Psoas muscle (tissue), 7 donors: ENCODE measurements at regions not wholly inside any gene's neighbourhood (a gene's known extent, or its start where the extent isn't known, plus 50 kb on each side); places are given as distances from the start of the nearest gene placed in this dataset.

Experiments used
- ATAC-seq, 4 donors: fragments of 200-7000 bp; cut with Tn5 transposase; one replicate each; pipeline ENCODE4 v1.9.1; 2020; ENCODE audit warnings: moderate library complexity in 3 of 4, mild to moderate bottlenecking in 2 of 4
- DNase-seq, 2 donors: peaks; one replicate each; pipeline ENCODE4 v3.0.0-alpha.2; 2020
- H3K27ac ChIP-seq: fragments of 200-600 bp; one replicate; pipeline ENCODE4 v1.8.0; 2022
- H3K27me3 ChIP-seq, 3 donors: fragments of 200-600 bp in 1 of 3; one replicate each; pipeline versions ENCODE4 v1.6.1 to v1.8.0; 2013 to 2022; ENCODE audit warnings: low read length in 2 of 3, mild to moderate bottlenecking in 2 of 3, moderate library complexity in 1 of 3; ENCODE audit not compliant: insufficient read depth in 3 of 3
- H3K36me3 ChIP-seq, 2 donors: fragments of 200-600 bp in 1 of 2; one replicate each; pipeline versions ENCODE4 v1.6.1 to v1.8.0; 2013 to 2022; ENCODE audit warnings: low read depth in 1 of 2, mild to moderate bottlenecking in 1 of 2, moderate library complexity in 1 of 2; ENCODE audit not compliant: insufficient read depth in 1 of 2
- H3K4me1 ChIP-seq: fragments of 200-600 bp; one replicate; pipeline ENCODE4 v1.8.0; 2022
- H3K4me3 ChIP-seq: fragments of 200-600 bp; one replicate; pipeline ENCODE4 v1.8.0; 2022; ENCODE audit warnings: mild to moderate bottlenecking
- H3K9me3 ChIP-seq: fragments of 200-600 bp; one replicate; pipeline ENCODE4 v1.8.0; 2022
- WGBS, 3 donors: extraction: QIAGEN DNeasy Blood & Tissue Kit; methylation state at CpG; one replicate each; pipeline versions ENCODE4 v1.1.6 to v1.1.7; 2013; 5-methylcytosine and 5-hydroxymethylcytosine counted together
- intact Hi-C, 2 donors: fragments of 100-400 bp; cut with DNase I; formaldehyde crosslinking; loops; one replicate each; pipeline versions ENCODE4 v1.11.0 to v1.14.2; 2022
- TF ChIP-seq, protein P1 (sequence below): fragments of 200-600 bp; IDR thresholded peaks from one replicate; pipeline ENCODE4 v1.8.0; 2022; ENCODE audit warnings: antibody characterized with exemption
- donor health status: healthy with polysubstance abuse.
- donor health status: DM: no; HTN: no; CAD: no; lungs with moderate emphysema.
- donor health status: Bipolar disorder and iron deficiency.
- donor health status: healthy.
- donor health status: DM: yes; HTN: yes; CAD: no.
- donor health status: DM: no; HTN: no; CAD: no.
- donor health status: DM: yes; HTN: yes; CAD: no.

DNA sequence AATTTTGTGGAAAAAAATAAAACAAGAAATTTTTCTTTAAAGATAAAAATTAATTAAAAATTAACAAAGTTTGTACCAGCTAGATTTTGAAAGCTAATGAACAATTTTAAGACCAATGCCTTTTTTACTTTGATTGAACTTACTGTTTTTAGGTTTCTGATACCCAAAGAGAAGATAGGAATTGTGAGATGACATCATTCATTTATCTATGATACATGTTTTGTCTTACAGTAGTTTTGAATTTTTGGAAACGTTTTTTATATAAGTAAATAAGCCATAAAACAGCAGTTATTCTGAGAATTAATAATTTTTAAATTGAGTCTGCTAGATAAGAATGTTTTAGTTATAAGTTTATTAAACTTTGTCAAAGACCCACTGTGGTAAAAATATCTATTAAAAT is 65.0 kb upstream of the GPR174 start:
- Histone ChIP-seq H3K27me3 (no peaks in the 10 kb centered on the region), H3K4me3 (no peak overlapping the region), H3K4me1 (peaks cover 4% of the 10 kb centered on the region), H3K36me3 (no peaks in the 10 kb centered on the region), H3K27ac (no peak overlapping the region), H3K9me3 (no peaks in the 10 kb centered on the region)
- TF ChIP-seq, protein P1, sequence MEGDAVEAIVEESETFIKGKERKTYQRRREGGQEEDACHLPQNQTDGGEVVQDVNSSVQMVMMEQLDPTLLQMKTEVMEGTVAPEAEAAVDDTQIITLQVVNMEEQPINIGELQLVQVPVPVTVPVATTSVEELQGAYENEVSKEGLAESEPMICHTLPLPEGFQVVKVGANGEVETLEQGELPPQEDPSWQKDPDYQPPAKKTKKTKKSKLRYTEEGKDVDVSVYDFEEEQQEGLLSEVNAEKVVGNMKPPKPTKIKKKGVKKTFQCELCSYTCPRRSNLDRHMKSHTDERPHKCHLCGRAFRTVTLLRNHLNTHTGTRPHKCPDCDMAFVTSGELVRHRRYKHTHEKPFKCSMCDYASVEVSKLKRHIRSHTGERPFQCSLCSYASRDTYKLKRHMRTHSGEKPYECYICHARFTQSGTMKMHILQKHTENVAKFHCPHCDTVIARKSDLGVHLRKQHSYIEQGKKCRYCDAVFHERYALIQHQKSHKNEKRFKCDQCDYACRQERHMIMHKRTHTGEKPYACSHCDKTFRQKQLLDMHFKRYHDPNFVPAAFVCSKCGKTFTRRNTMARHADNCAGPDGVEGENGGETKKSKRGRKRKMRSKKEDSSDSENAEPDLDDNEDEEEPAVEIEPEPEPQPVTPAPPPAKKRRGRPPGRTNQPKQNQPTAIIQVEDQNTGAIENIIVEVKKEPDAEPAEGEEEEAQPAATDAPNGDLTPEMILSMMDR, result no peak
- 24 to 56% (median 39%) methylated on average over 1 of the region's 1 CpG for WGBS, 3 donors
- ATAC-seq, result no peak
- no peak for DNase-seq
- intact Hi-C loops, result no loop called here

DNA sequence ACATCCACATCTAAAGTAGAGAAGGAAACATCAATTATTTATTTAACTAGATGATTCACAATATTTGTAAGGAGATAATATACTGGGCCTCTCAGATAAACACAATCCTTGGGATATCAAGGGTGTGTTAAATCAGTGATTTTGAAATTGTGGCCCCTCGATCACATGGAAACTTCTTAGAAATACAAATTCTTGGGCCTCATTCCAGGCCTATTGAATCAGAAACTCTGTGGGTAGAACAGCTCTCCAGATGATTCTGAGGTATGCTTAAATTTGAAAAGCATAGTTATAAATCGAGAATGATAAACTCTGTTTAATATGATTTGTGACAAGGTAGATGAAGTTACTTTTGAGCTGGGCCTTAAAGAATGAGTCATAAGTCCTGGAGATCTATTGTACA is 64.3 kb upstream of the GPR174 start:
- Histone ChIP-seq H3K27me3 (no peaks in the 10 kb centered on the region), H3K4me3 (no peak overlapping the region), H3K4me1 (peaks cover 4% of the 10 kb centered on the region), H3K27ac (no peak overlapping the region), H3K36me3 (no peaks in the 10 kb centered on the region), H3K9me3 (no peaks in the 10 kb centered on the region)
- DNase-seq (no peak), ATAC-seq (no peak)
- intact Hi-C loops, result loop anchor here in 1 of 2 donors (5.0 kb wide), 1 partner anchor 523 kb away; no protein-coding TSS in a partner anchor
- 40 to 54% (median 45%) methylated on average over 2 of the region's 2 CpGs for WGBS, 3 donors
- TF ChIP-seq, protein P1, result no peak

- intact Hi-C loops, result loop anchor here in 1 of 2 donors (5.0 kb wide), 1 partner anchor 525 kb away; no protein-coding TSS in a partner anchor
- no peak for DNase-seq
- 13 to 22% (median 17%) methylated on average over 6 of the region's 6 CpGs for WGBS, 3 donors
- no peaks in the 10 kb centered on the region for H3K36me3 ChIP-seq
- H3K9me3 ChIP-seq, result no peaks in the 10 kb centered on the region
- TF ChIP-seq, protein P1, result peak; percentile 60
- H3K27me3 ChIP-seq, result no peaks in the 10 kb centered on the region
- H3K27ac ChIP-seq, result no peak overlapping the region
- no peak overlapping the region for H3K4me3 ChIP-seq
- peak in 1 of 4 donors; percentile 49 for ATAC-seq
- peaks cover 4% of the 10 kb centered on the region for H3K4me1 ChIP-seq
These were observed 62.5 kb upstream of the GPR174 start for GRCh38 chrX:79081895-79082512.

DNA sequence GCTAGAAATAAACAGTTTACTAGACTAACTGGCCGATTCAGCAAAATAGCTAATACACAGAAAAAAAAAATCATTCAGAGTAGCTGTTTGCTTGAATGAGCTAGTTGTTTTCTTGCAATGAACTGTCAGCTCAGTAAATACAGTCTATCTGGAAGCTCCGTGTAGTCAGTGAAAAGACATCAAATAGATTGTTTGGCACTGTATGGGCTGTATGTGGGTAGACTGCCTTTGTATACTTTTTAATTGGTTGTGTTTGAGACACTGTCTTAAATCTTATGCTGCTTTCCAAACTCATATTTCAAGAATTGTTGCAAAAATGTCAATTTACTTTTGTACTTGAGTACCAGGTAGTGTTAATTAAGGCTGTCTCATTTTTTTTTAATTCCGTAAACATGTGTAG is 61.6 kb upstream of the GPR174 start:
- ATAC-seq (no peak), DNase-seq (no peak)
- intact Hi-C loops, result loop anchor here in 1 of 2 donors (5.0 kb wide), 1 partner anchor 526 kb away; no protein-coding TSS in a partner anchor
- WGBS, 3 donors, result 60 to 75% (median 64%) methylated on average over 3 of the region's 3 CpGs
- H3K4me1 ChIP-seq, result peaks cover 4% of the 10 kb centered on the region
- no peak overlapping the region for H3K27ac ChIP-seq
- TF ChIP-seq, protein P1, result no peak
- no peaks in the 10 kb centered on the region for H3K27me3 ChIP-seq
- H3K4me3 ChIP-seq, result no peak overlapping the region
- H3K9me3 ChIP-seq, result no peaks in the 10 kb centered on the region
- H3K36me3 ChIP-seq, result no peaks in the 10 kb centered on the region

DNA sequence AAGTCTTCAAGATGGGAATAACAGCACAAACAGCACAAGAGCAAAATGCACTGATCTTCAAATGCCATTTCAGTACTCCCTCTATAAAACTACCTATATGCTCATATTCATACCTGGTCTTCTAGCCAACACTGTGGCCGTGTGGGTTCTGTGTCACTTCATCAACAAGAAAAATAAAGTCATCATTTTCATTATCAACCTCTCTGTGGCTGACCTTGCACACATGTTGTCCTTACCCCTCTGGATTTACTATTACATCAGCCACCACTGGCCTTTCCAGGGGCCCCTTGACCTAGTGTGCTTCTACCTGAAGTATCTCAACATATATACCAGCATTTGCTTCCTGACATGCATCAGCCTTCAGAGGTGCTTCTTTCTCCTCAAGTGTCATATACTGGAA is 59.6 kb upstream of the GPR174 start:
- TF ChIP-seq, protein P1, result no peak
- Histone ChIP-seq H3K4me1 (peaks cover 4% of the 10 kb centered on the region), H3K27ac (no peak overlapping the region), H3K27me3 (no peaks in the 10 kb centered on the region), H3K4me3 (no peak overlapping the region), H3K9me3 (no peaks in the 10 kb centered on the region), H3K36me3 (no peaks in the 10 kb centered on the region)
- intact Hi-C loops, result loop anchor here in 1 of 2 donors (5.0 kb wide), 1 partner anchor 528 kb away; no protein-coding TSS in a partner anchor
- 58 to 100% (median 94%) methylated on average over 1 of the region's 1 CpG for WGBS, 3 donors
- DNase-seq (no peak), ATAC-seq (no peak)
